ENCODE measurements at regions not wholly inside any gene's neighbourhood (a gene's known extent, or its start where the extent isn't known, plus 50 kb on each side); places are given as distances from the start of the nearest gene placed in this dataset.
"Not testable (repeated sequence)": the region's sequence is repeated elsewhere in the genome, so short reads cannot be mapped to it uniquely, and the experiment has no call there.

- DNase-seq, result no peak
Observed at GRCh38 chr5:159658266-159658925, 257.9 kb upstream of the ADRA1B start.

- no peak for DNase-seq
Observed at GRCh38 chr5:159660401-159660800, 255.9 kb upstream of the ADRA1B start.

- DNase-seq, result no peak
Observed at GRCh38 chr5:159663986-159664385, 252.3 kb upstream of the ADRA1B start.

GRCh38 chr5:159667286-159667685 is 249.0 kb upstream of the ADRA1B start:
- DNase-seq, result no peak

GRCh38 chr5:159668556-159668955 is 247.7 kb upstream of the ADRA1B start:
- no peak for DNase-seq

- no peak for DNase-seq
Observed at GRCh38 chr5:159669559-159669958, 246.7 kb upstream of the ADRA1B start.

- no peak for DNase-seq
Observed at GRCh38 chr5:159671886-159672285, 244.4 kb upstream of the ADRA1B start.

- DNase-seq, result no peak
Observed at GRCh38 chr5:159673538-159673937, 242.7 kb upstream of the ADRA1B start.

GRCh38 chr5:159678657-159679392 is 237.5 kb upstream of the ADRA1B start:
- no peak for DNase-seq

- DNase-seq, result no peak
Observed at GRCh38 chr5:159680095-159680494, 236.2 kb upstream of the ADRA1B start.

GRCh38 chr5:159681661-159682060 is 234.6 kb upstream of the ADRA1B start:
- no peak for DNase-seq

GRCh38 chr5:159682623-159683022 is 233.7 kb upstream of the ADRA1B start:
- no peak for DNase-seq

- DNase-seq, result not testable (repeated sequence)
Observed at GRCh38 chr5:159687892-159688291, 228.4 kb upstream of the ADRA1B start.

- no peak for DNase-seq
Observed at GRCh38 chr5:159695741-159696294, 220.5 kb upstream of the ADRA1B start.

- DNase-seq, result no peak
Observed at GRCh38 chr5:159697530-159697929, 218.8 kb upstream of the ADRA1B start.

GRCh38 chr5:159698322-159698721 is 218.0 kb upstream of the ADRA1B start:
- DNase-seq, result no peak

- DNase-seq, result no peak
Observed at GRCh38 chr5:159700016-159700415, 216.3 kb upstream of the ADRA1B start.

GRCh38 chr5:159702301-159702700 is 214.0 kb upstream of the ADRA1B start:
- no peak for DNase-seq

- DNase-seq, result no peak
Observed at GRCh38 chr5:159702826-159703225, 213.5 kb upstream of the ADRA1B start.

GRCh38 chr5:159704160-159704559 is 212.1 kb upstream of the ADRA1B start:
- DNase-seq, result no peak

GRCh38 chr5:159705948-159706347 is 210.3 kb upstream of the ADRA1B start:
- no peak for DNase-seq

GRCh38 chr5:159708090-159708489 is 208.2 kb upstream of the ADRA1B start:
- no peak for DNase-seq

- DNase-seq, result no peak
Observed at GRCh38 chr5:159712672-159713071, 203.6 kb upstream of the ADRA1B start.

- no peak for DNase-seq
Observed at GRCh38 chr5:159713254-159713653, 203.0 kb upstream of the ADRA1B start.

Measured in NCI-H1417 treated with DMSO at 0.1 percent for 48 hours (cell line).